HepG2 (cell line): ENCODE measurements at regions not wholly inside any gene's neighbourhood (a gene's known extent, or its start where the extent isn't known, plus 50 kb on each side); places are given as distances from the start of the nearest gene placed in this dataset.

ENCODE experiments used
- EZH2 ChIP-seq: conservative IDR thresholded peaks from 2 replicates; pipeline ENCODE4 v1.6.1; 2012; ENCODE audit warnings: mild to moderate bottlenecking, low read depth, low read length, moderate library complexity
- HOXA7 ChIP-seq: sonication (generic); formaldehyde crosslinking; IDR thresholded peaks from 2 replicates; pipeline ENCODE4 v1.8.1; 2022; ENCODE audit warnings: mild to moderate bottlenecking, missing genetic modification reagents, moderate library complexity
- POLR2AphosphoS2 ChIP-seq: IDR thresholded peaks from 2 replicates; pipeline ENCODE4 v1.6.1; 2011; ENCODE audit warnings: low read depth, low read length, improper control_type of control experiment
- RFX1 ChIP-seq: fragments of 450-650 bp; IDR thresholded peaks from 2 replicates; pipeline ENCODE4 v1.6.1; 2017
- SALL2 ChIP-seq: sonication (generic); formaldehyde crosslinking; IDR thresholded peaks from 2 replicates; pipeline ENCODE4 v1.8.1; 2023; ENCODE audit warnings: mild to moderate bottlenecking, missing genetic modification reagents, inconsistent platforms
- TEAD2 ChIP-seq: sonication (generic); formaldehyde crosslinking; IDR thresholded peaks from 2 replicates; pipeline ENCODE4 v1.9.0; 2021; ENCODE audit warnings: missing genetic modification reagents
- ZBTB7A ChIP-seq: sonication (generic); formaldehyde crosslinking; IDR thresholded peaks from 2 replicates; pipeline ENCODE4 v1.8.0; 2022; ENCODE audit warnings: mild to moderate bottlenecking, missing genetic modification reagents

- TF ChIP-seq POLR2AphosphoS2 (no peak), RFX1 (no peak), TEAD2 (CRISPR knock-in tag) (no peak), ZBTB7A (no peak), SALL2 (CRISPR knock-in tag) (no peak), EZH2 (no peak), HOXA7 (CRISPR knock-in tag) (no peak)
Measured at GRCh38 chr1:187634940-187635339, 806.2 kb downstream of the PLA2G4A start.
